ENCODE measurements at regions not wholly inside any gene's neighbourhood (a gene's known extent, or its start where the extent isn't known, plus 50 kb on each side); places are given as distances from the start of the nearest gene placed in this dataset.
"Not testable (repeated sequence)": the region's sequence is repeated elsewhere in the genome, so short reads cannot be mapped to it uniquely, and the experiment has no call there.

- not testable (repeated sequence) for H3K36me3 ChIP-seq (ENCODE audit: control insufficient read depth, insufficient read depth, low read length); H3K4me1 ChIP-seq (ENCODE audit: control insufficient read depth, insufficient read depth, low read length); H3K4me3 ChIP-seq (ENCODE audit: low read length); H3K27me3 ChIP-seq (ENCODE audit: control insufficient read depth, insufficient read depth, low read length); H3K9ac ChIP-seq (ENCODE audit: low read length); H3K27ac ChIP-seq (ENCODE audit: low read depth, low read length)
Observed at GRCh38 chr1:148377992-148378391, 105.1 kb downstream of the PPIAL4G start.

- not testable (repeated sequence) for H3K9ac ChIP-seq (ENCODE audit: low read length); H3K36me3 ChIP-seq (ENCODE audit: control insufficient read depth, insufficient read depth, low read length); H3K4me3 ChIP-seq (ENCODE audit: low read length); H3K27me3 ChIP-seq (ENCODE audit: control insufficient read depth, insufficient read depth, low read length); H3K27ac ChIP-seq (ENCODE audit: low read depth, low read length); H3K4me1 ChIP-seq (ENCODE audit: control insufficient read depth, insufficient read depth, low read length)
Observed at GRCh38 chr1:148377045-148377444, 106.1 kb downstream of the PPIAL4G start.

- Histone ChIP-seq H3K27me3 (ENCODE audit: control insufficient read depth, insufficient read depth, low read length) (no peaks in the 10 kb centered on the region), H3K4me1 (ENCODE audit: control insufficient read depth, insufficient read depth, low read length) (no peaks in the 10 kb centered on the region), H3K4me3 (ENCODE audit: low read length) (no peak overlapping the region), H3K36me3 (ENCODE audit: control insufficient read depth, insufficient read depth, low read length) (no peaks in the 10 kb centered on the region), H3K27ac (ENCODE audit: low read depth, low read length) (no peak overlapping the region), H3K9ac (ENCODE audit: low read length) (no peak overlapping the region)
Observed at GRCh38 chr1:148374101-148374500, 109.0 kb downstream of the PPIAL4G start.

GRCh38 chr1:148373192-148373925 is 109.7 kb downstream of the PPIAL4G start:
- H3K27me3 ChIP-seq (ENCODE audit: control insufficient read depth, insufficient read depth, low read length): no peaks in the 10 kb centered on the region
- H3K27ac ChIP-seq (ENCODE audit: low read depth, low read length): no peak overlapping the region
- H3K9ac ChIP-seq (ENCODE audit: low read length): no peak overlapping the region
- no peaks in the 10 kb centered on the region for H3K4me1 ChIP-seq (ENCODE audit: control insufficient read depth, insufficient read depth, low read length)
- no peaks in the 10 kb centered on the region for H3K36me3 ChIP-seq (ENCODE audit: control insufficient read depth, insufficient read depth, low read length)
- H3K4me3 ChIP-seq (ENCODE audit: low read length): no peak overlapping the region

GRCh38 chr1:148372731-148373130 is 110.4 kb downstream of the PPIAL4G start:
- Histone ChIP-seq H3K36me3 (ENCODE audit: control insufficient read depth, insufficient read depth, low read length) (no peaks in the 10 kb centered on the region), H3K4me3 (ENCODE audit: low read length) (no peak overlapping the region), H3K27me3 (ENCODE audit: control insufficient read depth, insufficient read depth, low read length) (no peaks in the 10 kb centered on the region), H3K9ac (ENCODE audit: low read length) (no peak overlapping the region), H3K4me1 (ENCODE audit: control insufficient read depth, insufficient read depth, low read length) (no peaks in the 10 kb centered on the region), H3K27ac (ENCODE audit: low read depth, low read length) (no peak overlapping the region)

GRCh38 chr1:148372051-148372726 is 110.9 kb downstream of the PPIAL4G start:
- H3K9ac ChIP-seq (ENCODE audit: low read length): not testable (repeated sequence)

GRCh38 chr1:148371551-148371994 is 111.5 kb downstream of the PPIAL4G start:
- H3K9ac ChIP-seq (ENCODE audit: low read length); H3K36me3 ChIP-seq (ENCODE audit: control insufficient read depth, insufficient read depth, low read length); H3K27ac ChIP-seq (ENCODE audit: low read depth, low read length); H3K4me1 ChIP-seq (ENCODE audit: control insufficient read depth, insufficient read depth, low read length); H3K27me3 ChIP-seq (ENCODE audit: control insufficient read depth, insufficient read depth, low read length); H3K4me3 ChIP-seq (ENCODE audit: low read length): not testable (repeated sequence)

More at GRCh38 chr1:148372051-148372726, 110.9 kb downstream of the PPIAL4G start:
- H3K36me3 ChIP-seq (ENCODE audit: control insufficient read depth, insufficient read depth, low read length); H3K4me1 ChIP-seq (ENCODE audit: control insufficient read depth, insufficient read depth, low read length); H3K27me3 ChIP-seq (ENCODE audit: control insufficient read depth, insufficient read depth, low read length); H3K27ac ChIP-seq (ENCODE audit: low read depth, low read length); H3K4me3 ChIP-seq (ENCODE audit: low read length): not testable (repeated sequence)

- not testable (repeated sequence) for H3K27ac ChIP-seq (ENCODE audit: low read depth, low read length); H3K4me1 ChIP-seq (ENCODE audit: control insufficient read depth, insufficient read depth, low read length); H3K4me3 ChIP-seq (ENCODE audit: low read length); H3K36me3 ChIP-seq (ENCODE audit: control insufficient read depth, insufficient read depth, low read length); H3K9ac ChIP-seq (ENCODE audit: low read length); H3K27me3 ChIP-seq (ENCODE audit: control insufficient read depth, insufficient read depth, low read length)
Observed at GRCh38 chr1:148370661-148371060, 112.4 kb downstream of the PPIAL4G start.

- H3K27me3 ChIP-seq (ENCODE audit: control insufficient read depth, insufficient read depth, low read length): no peaks in the 10 kb centered on the region
- H3K36me3 ChIP-seq (ENCODE audit: control insufficient read depth, insufficient read depth, low read length): no peaks in the 10 kb centered on the region
- no peaks in the 10 kb centered on the region for H3K4me1 ChIP-seq (ENCODE audit: control insufficient read depth, insufficient read depth, low read length)
- H3K4me3 ChIP-seq (ENCODE audit: low read length): no peak overlapping the region
- H3K27ac ChIP-seq (ENCODE audit: low read depth, low read length): no peak overlapping the region
- H3K9ac ChIP-seq (ENCODE audit: low read length): no peak overlapping the region
Observed at GRCh38 chr1:148367596-148367995, 115.5 kb downstream of the PPIAL4G start.

- H3K4me3 ChIP-seq (ENCODE audit: low read length); H3K27ac ChIP-seq (ENCODE audit: low read depth, low read length); H3K4me1 ChIP-seq (ENCODE audit: control insufficient read depth, insufficient read depth, low read length); H3K27me3 ChIP-seq (ENCODE audit: control insufficient read depth, insufficient read depth, low read length); H3K36me3 ChIP-seq (ENCODE audit: control insufficient read depth, insufficient read depth, low read length); H3K9ac ChIP-seq (ENCODE audit: low read length): not testable (repeated sequence)
Observed at GRCh38 chr1:148366136-148366753, 116.9 kb downstream of the PPIAL4G start.

- H3K9ac ChIP-seq (ENCODE audit: low read length); H3K36me3 ChIP-seq (ENCODE audit: control insufficient read depth, insufficient read depth, low read length); H3K27me3 ChIP-seq (ENCODE audit: control insufficient read depth, insufficient read depth, low read length); H3K4me3 ChIP-seq (ENCODE audit: low read length); H3K27ac ChIP-seq (ENCODE audit: low read depth, low read length); H3K4me1 ChIP-seq (ENCODE audit: control insufficient read depth, insufficient read depth, low read length): not testable (repeated sequence)
Observed at GRCh38 chr1:148365151-148365550, 118.0 kb downstream of the PPIAL4G start.

- H3K27me3 ChIP-seq (ENCODE audit: control insufficient read depth, insufficient read depth, low read length); H3K36me3 ChIP-seq (ENCODE audit: control insufficient read depth, insufficient read depth, low read length); H3K4me1 ChIP-seq (ENCODE audit: control insufficient read depth, insufficient read depth, low read length); H3K4me3 ChIP-seq (ENCODE audit: low read length); H3K9ac ChIP-seq (ENCODE audit: low read length); H3K27ac ChIP-seq (ENCODE audit: low read depth, low read length): not testable (repeated sequence)
Observed at GRCh38 chr1:148363979-148364378, 119.1 kb downstream of the PPIAL4G start.

- H3K9ac ChIP-seq (ENCODE audit: low read length): no peak overlapping the region
- no peak overlapping the region for H3K27ac ChIP-seq (ENCODE audit: low read depth, low read length)
- peaks cover 4% of the 10 kb centered on the region for H3K27me3 ChIP-seq (ENCODE audit: control insufficient read depth, insufficient read depth, low read length)
- no peak overlapping the region for H3K4me3 ChIP-seq (ENCODE audit: low read length)
- H3K36me3 ChIP-seq (ENCODE audit: control insufficient read depth, insufficient read depth, low read length): no peaks in the 10 kb centered on the region
- no peaks in the 10 kb centered on the region for H3K4me1 ChIP-seq (ENCODE audit: control insufficient read depth, insufficient read depth, low read length)
Observed at GRCh38 chr1:148363439-148363810, 119.7 kb downstream of the PPIAL4G start.

Measured in rectal smooth muscle tissue (tissue), 1 donor.